ENCODE measurements at regions not wholly inside any gene's neighbourhood (a gene's known extent, or its start where the extent isn't known, plus 50 kb on each side); places are given as distances from the start of the nearest gene placed in this dataset.

DNA sequence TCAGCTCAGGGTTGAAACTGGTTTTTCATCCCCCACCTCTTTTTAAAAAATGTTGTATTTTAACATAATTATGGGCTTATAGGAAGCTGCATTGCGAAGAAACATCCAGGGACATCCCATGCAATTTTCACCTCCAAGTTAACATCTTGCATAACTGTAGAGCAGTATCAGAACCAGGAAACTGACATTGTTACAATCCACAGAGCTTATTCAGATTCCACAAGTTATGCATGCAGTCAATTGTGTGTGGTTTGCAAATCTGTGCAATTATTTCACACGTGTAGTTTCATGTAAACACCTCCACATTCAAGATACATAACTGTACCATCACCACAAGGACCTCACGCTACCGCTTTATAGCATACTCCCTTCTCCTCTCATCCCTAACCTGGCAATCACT is 97.5 kb upstream of the GATB start:
- Histone ChIP-seq H3K4me2 (ENCODE audit: insufficient read depth, insufficient read length, low read length) (no peak overlapping the region), H3T11ph (ENCODE audit: low read length) (no peak overlapping the region), H4K5ac (ENCODE audit: insufficient read length, low read depth, low read length) (no peak overlapping the region), H3K14ac (ENCODE audit: insufficient read depth, low read length) (no peak overlapping the region), H3K56ac (ENCODE audit: insufficient read length, low read depth, low read length) (no peak overlapping the region), H3K79me1 (ENCODE audit: insufficient read depth, low read depth, low read length, poor library complexity, severe bottlenecking) (no peaks in the 10 kb centered on the region), H3K79me2 (ENCODE audit: insufficient read depth, low read length) (no peaks in the 10 kb centered on the region), H3K4me1 (ENCODE audit: insufficient read depth, low read length) (no peaks in the 10 kb centered on the region), H3K23ac (ENCODE audit: insufficient read length, low read depth, low read length) (no peak overlapping the region), H2BK12ac (ENCODE audit: insufficient read length, low read depth, low read length) (no peak overlapping the region), H3K18ac (ENCODE audit: insufficient read length, low read depth, low read length) (no peak overlapping the region), H3K9me3 (ENCODE audit: control insufficient read depth, low read depth, low read length) (no peaks in the 10 kb centered on the region), H2AFZ (ENCODE audit: low read length) (no peak overlapping the region), H2AK5ac (ENCODE audit: insufficient read length, low read length) (no peak overlapping the region), H3K27ac (ENCODE audit: insufficient read length, low read depth, low read length) (no peak overlapping the region), H2BK120ac (ENCODE audit: low read depth, low read length, poor library complexity, severe bottlenecking) (no peak overlapping the region), H2BK20ac (ENCODE audit: low read depth, low read length, poor library complexity, severe bottlenecking) (no peak overlapping the region), H4K20me1 (ENCODE audit: control insufficient read depth, insufficient read depth, insufficient read length) (no peaks in the 10 kb centered on the region), H3K4ac (ENCODE audit: low read depth, low read length) (no peak overlapping the region), H2BK15ac (ENCODE audit: low read depth, low read length) (no peak overlapping the region), H2BK5ac (ENCODE audit: insufficient read length, low read length) (no peak overlapping the region), H4K91ac (ENCODE audit: insufficient read length, low read depth, low read length) (no peak overlapping the region), H4K8ac (replicated peaks; ENCODE audit: insufficient read length, low read depth, low read length) (no peak overlapping the region), H3K9ac (ENCODE audit: extremely low read depth, insufficient read length, low read length) (no peak overlapping the region), H3K27me3 (ENCODE audit: insufficient read depth, low read length) (no peaks in the 10 kb centered on the region), H3K23me2 (ENCODE audit: insufficient read length, low read depth, low read length, poor library complexity, severe bottlenecking) (no peaks in the 10 kb centered on the region)
- H3K4me3 Mint-ChIP-seq: no peak overlapping the region
- H3K27ac Mint-ChIP-seq: no peak overlapping the region
- peaks cover 0 to 6% of the 10 kb centered on the region in 2 experiments; a peak in 1 of 4 replicates for H3K4me1 Mint-ChIP-seq
- H3K36me3 Mint-ChIP-seq (ENCODE audit: insufficient read depth in 1 of 3, low read depth in 3 of 3): no peaks in the 10 kb centered on the region
- no peak for DNase-seq
- no CpG with 5 or more reads among the region's 4 CpGs for WGBS (ENCODE audit: extremely low coverage, insufficient read length, low lambda C conversion rate)
- H3K27me3 Mint-ChIP-seq (ENCODE audit: low read depth): peaks cover 1% of the 10 kb centered on the region; the same call in 1 of the 2 replicates
- H3K9me3 Mint-ChIP-seq: no peaks in the 10 kb centered on the region
- TF ChIP-seq, protein P1, sequence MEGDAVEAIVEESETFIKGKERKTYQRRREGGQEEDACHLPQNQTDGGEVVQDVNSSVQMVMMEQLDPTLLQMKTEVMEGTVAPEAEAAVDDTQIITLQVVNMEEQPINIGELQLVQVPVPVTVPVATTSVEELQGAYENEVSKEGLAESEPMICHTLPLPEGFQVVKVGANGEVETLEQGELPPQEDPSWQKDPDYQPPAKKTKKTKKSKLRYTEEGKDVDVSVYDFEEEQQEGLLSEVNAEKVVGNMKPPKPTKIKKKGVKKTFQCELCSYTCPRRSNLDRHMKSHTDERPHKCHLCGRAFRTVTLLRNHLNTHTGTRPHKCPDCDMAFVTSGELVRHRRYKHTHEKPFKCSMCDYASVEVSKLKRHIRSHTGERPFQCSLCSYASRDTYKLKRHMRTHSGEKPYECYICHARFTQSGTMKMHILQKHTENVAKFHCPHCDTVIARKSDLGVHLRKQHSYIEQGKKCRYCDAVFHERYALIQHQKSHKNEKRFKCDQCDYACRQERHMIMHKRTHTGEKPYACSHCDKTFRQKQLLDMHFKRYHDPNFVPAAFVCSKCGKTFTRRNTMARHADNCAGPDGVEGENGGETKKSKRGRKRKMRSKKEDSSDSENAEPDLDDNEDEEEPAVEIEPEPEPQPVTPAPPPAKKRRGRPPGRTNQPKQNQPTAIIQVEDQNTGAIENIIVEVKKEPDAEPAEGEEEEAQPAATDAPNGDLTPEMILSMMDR (conservative IDR thresholded peaks at IDR 0.05): no peak
